HG03196 (cell line): ENCODE measurements at regions not wholly inside any gene's neighbourhood (a gene's known extent, or its start where the extent isn't known, plus 50 kb on each side); places are given as distances from the start of the nearest gene placed in this dataset.
A peak's percentile ranks its signal among the peaks of the same experiment; 100 is the strongest.

ENCODE experiments used
- ATAC-seq: cut with Tn5 transposase; IDR thresholded peaks from one replicate; pipeline ENCODE4 v1.9.1; 2021; ENCODE audit not compliant: unreplicated experiment

DNA sequence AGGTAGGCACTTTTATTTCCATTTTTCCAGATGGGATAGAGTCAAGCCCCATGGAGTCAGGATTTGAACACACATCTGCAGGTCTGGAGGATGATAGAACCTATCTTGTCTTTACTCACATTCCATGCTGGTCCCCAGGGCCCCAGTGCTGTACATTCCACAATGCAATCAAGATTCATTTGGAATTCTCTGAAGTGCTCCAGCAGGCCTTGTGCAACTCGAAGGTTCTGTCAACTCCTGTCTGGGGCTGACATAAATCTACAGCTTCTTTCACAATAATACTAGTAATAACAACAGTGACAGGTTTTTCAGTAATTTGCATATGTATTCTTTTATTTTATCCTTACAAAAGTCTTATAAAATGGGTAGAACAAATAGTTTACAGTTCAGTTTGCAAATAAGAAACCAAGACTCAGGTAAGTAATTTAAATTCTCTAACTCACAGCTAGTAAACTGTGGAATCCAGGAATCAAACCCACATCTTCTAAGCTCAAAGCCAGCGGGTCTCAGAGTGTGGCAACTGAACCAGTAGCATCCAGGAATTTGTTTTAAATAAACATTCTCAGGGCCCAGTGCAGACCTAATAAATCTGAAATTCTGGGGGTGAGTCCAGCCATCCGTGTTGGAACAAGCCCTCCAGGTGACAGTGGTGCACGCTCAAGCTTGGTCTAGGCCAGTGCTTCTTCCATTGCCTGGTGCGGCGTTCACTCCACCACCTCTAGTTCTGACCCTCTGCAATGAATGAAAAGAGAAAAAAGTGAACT lies 137.0 kb upstream of the TNFAIP3 start:
- no peak for ATAC-seq

DNA sequence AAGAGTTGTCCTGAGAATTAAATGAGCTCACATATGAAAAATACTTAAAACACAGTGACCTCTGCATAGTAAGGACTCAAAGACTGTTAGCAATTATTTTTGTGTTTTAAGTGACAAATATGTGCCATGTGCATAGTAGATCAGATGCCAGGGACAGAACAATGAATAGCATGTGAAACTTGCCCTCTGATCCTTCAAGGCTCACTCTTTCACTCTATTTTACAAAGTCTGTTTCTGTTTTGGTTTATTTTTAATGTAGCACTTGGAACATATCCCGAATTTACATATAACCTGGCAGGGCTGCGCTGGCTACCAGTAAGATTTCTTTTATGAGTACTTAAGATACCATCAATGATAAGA lies 135.5 kb upstream of the TNFAIP3 start:
- ATAC-seq = no peak

DNA sequence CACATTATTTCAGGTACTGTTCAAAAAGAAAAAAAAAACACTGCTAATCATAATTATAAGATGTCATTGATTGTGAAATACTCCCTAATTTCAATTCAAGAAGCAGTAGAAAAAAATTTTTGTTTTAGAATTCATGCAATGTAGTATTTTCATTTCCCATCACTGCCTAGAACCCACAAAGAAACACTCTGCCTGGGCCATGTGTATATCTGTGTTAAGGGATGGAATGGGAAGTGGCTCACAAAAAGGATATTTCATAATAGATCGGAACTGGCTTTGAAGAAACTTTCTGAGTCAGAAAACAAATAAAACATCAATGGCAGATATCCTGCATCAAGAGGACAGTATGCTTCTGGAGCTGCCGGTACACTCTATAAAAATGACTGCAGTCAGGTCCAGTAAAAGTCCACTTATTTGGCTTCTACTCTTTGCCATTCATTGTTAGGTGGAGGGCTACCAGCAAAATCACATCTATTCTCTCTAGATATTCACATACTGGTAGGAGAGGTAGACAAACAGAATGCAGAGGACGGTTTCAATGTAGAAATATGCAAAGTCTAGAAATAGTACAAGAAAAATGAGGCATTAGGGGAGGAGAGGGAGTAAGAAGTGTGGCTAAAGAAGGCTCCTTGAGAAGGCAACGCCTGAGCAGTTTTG lies 135.0 kb upstream of the TNFAIP3 start:
- ATAC-seq = no peak

DNA sequence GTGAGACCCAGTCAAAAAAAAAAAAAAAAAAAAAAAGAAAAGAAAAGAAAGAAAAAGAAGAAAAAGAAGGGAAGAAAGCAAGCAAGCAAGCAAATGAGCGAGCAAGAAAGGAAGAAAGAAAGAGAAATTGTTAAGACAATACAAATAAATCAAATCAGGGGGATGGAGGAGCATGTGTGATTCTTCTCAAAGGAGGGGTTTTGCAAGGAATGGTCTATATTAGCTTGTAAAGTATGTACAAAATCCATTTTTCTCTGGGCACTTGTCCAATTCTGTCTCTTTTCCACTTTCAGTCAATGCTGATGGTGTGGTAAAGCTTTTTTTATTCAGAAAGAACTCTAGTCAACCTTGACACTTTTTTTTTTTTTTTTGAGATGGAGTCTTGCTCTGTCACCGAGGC lies 133.7 kb upstream of the TNFAIP3 start:
- no peak for ATAC-seq

DNA sequence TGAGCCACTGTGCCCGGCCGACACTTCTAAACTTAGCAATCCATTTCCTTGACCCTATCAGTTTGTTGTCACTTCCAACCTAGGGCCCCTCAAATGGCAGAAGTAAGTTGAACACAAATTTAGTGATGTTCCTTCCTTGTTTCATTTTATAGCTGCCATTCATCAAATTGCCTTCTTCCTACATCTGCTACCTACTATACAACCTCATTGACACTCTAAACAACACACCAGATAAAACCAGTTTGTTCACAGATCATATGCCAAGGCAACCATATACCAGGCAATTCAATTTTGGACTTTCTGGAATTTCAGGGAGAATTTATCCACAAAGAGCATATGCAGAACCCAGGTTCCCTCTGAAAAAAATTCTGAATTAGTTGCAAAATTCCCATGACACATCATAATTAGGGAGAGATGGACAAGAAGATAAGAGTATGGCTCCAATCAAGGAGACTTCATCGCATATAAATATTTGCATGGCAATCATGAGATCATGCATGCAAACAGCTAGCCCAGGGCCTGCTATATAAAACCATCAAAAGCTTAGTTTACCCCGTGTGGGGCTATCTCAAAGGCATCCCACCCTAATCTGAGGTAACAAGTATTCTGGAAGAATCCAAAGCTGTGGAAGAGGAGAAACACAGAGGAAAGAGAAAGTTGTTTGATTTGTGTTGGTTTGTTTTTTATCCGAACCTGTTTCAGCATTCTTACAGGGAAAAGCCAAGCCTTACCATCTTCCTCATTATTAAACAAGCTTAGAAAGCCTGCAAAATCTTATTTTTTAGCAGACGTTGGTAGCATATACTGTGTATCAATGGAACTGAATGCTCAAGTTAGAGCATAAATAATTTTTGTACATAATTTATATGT lies 132.8 kb upstream of the TNFAIP3 start:
- ATAC-seq = no peak

GRCh38 chr6:137734875-137735182 lies 132.2 kb upstream of the TNFAIP3 start:
- ATAC-seq = no peak

DNA sequence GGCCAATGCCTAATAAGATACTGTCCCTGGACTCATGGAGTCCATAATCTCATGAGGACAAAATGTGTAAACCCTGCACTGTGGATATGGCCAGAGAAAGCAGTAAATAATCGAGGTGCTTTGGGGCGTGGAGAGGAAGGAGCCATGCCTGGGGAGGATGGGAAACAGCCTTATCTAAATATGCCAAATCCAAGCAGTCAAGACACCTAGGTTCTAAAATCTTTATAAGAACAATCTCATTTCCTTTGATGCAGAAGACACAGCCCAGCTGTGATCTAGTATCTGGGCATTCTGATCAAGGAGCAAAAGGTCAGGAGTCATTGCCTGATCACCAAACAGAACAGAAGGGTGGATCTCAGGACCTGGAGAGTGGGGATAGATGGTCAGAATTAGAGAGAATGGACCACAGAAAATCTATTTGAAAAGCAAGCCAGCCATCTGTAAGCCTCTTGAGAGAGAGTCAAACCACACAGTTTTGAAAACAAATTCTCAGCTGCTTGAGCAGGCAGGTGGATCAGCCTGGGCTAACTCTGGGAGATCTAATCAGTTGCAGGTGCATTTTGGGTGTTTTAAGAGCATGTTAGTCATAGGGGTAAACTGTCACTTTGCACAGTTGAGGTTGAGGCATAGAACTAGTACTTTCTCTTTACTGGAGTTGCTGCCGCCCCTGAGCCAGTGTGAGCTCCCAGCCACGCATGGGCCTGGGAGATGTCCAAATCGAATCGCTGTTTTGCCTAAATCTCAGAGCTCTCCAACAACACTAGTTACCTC lies 130.8 kb upstream of the TNFAIP3 start:
- peak; percentile 59 for ATAC-seq

- ATAC-seq = no peak
Observed at GRCh38 chr6:137736911-137737310, 130.1 kb upstream of the TNFAIP3 start.

GRCh38 chr6:137737836-137738596 lies 129.0 kb upstream of the TNFAIP3 start:
- no peak for ATAC-seq

DNA sequence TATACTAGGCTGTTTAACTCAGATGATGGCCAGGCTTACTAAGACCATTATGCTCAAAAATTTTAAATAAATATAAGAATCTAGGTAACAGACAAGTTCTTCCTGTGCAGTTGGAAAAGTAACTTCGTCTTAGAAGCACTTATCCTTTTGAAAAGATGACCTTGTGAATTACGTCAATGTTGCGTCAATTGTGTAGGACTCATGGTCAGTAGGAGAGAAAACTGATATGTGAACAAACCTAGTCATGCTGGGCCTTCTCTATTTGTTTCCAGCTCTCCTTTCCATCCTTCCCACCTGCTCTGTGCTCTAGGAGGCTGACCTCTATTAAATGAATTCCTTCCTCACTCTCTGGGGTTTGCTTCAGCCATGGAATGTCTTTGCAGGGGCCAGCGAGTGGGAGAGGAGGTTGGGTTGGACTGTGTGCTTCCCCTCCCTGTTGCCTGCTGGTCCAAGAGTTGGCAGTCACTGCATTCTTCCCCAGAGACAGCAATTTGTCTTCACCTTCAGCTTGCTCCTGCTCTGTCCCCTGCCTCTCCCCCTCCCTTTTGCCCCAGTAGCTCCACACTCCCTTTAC lies 128.0 kb upstream of the TNFAIP3 start:
- no peak for ATAC-seq

DNA sequence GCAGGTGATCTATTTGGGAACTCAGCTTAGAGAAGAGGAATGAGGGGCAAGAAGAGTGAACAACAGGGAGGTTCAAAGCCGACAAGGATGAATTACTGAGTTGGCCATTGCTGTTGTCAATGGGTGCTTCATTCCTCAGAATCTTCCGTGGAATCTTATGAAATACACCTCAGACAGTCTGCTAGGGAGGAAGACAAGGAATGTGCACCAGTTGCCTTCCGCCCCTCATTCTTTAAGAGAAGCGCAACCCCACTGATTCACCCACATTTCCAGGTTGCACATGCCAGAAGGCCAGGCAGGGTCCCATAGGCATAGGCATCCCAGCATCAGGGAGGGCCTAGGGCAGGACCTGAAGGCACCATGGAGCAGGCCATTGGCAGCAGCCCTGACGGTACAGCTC lies 127.5 kb upstream of the TNFAIP3 start:
- ATAC-seq = no peak

- no peak for ATAC-seq
Observed at GRCh38 chr6:137740091-137740755, 126.8 kb upstream of the TNFAIP3 start.

DNA sequence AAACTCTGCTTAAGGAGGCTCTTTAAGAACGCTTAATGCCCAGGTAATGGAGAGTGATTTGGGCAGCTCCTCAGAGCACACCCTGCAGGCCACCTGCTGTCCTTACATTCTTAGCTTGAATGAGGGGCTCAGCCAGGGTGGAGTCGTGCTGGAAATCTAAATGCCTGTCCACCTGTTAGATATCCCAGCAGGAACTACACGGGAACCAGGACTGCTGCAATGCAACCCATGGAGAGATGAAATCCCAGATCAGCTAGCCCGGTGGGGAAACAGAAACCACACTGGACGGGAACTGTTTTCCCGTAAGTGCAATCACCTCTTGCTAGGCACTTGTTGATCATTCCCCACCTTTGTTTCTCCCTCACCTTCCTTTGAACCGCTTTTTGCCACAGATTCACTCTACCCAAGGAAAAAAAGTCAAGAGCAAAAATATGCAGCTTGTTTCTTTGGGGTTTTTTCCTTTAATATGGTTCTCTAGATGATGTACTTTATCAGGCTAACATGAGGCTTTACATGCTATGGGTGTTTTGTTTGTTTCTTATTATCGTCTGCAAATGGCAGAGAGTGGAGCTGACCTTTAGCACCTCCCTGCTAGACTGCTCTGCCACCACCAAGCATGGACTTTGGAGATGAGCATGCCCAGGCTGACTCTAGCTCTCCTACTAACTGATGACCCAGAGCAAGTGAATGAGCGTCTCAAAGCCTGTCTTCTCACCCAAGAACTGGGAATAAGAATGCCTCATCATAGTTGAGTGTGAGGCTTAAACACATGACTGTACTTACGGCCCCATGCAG lies 125.9 kb upstream of the TNFAIP3 start:
- no peak for ATAC-seq

- no peak for ATAC-seq
Observed at GRCh38 chr6:137743493-137743892, 123.6 kb upstream of the TNFAIP3 start.

DNA sequence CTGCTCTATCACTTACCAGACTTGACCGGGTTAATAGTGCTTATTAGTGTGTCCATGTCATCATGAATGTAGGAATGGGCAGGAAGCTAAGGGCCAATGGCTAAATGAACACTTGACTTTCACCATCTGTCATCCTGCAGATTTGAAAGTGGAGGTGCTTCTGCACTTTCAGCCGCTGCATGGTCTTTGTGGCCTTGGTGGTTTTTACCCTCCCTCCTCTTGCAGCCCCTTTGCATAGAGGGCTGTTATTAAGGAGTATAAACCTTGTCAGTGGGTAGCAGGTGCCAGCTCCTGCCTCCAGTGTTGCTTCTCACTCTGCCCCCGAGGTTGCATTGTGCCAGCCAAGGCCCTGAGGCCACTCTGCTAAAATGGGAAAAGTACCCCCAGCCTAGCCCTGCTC lies 122.2 kb upstream of the TNFAIP3 start:
- peak; percentile 68 for ATAC-seq

DNA sequence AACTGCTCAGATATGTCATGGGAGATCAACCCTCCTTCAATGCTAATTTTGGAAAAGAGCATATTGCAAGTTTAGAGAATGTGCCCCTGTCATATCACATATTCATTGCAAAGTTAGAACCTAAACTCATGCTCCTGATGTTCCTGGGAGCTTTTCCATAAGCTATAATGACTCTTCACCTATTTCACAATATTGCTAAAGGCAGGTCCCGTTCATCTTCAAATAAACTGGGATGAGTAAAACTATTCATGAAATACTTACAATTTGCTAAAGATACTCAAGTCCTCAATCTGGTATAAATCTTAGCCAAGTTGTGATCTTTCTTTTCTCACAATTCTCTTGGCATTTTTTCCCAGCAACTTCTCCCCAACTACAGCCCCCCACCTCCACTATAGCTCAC lies 121.7 kb upstream of the TNFAIP3 start:
- ATAC-seq = peak; percentile 4

GRCh38 chr6:137746264-137746663 lies 120.8 kb upstream of the TNFAIP3 start:
- peak; percentile 38 for ATAC-seq

- no peak for ATAC-seq
Observed at GRCh38 chr6:137749696-137750211, 117.3 kb upstream of the TNFAIP3 start.

DNA sequence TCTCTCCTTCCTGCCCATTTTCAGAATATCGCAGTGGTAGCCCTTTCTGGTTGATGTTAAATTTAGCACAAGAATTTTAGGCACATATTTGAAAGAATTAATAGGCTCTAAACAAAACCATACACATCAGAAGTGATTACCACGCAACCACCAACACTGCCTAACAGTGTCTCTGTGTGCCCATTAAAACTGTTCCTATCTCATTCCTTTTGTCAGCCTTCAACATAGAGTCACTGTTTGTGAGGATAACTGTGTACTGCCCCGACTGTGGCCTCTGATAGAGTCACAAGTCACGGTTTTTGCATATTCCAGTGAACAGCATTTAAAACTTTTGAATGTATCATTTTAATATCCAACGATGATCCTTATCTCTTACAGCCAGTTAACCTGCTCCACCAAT lies 116.8 kb upstream of the TNFAIP3 start:
- ATAC-seq = no peak
